Medulla oblongata (tissue), 1 donor: ENCODE measurements at regions not wholly inside any gene's neighbourhood (a gene's known extent, or its start where the extent isn't known, plus 50 kb on each side); places are given as distances from the start of the nearest gene placed in this dataset.
A peak's percentile ranks its signal among the peaks of the same experiment; 100 is the strongest.

Source experiments
- DNase-seq: peaks from one replicate; pipeline ENCODE4 v3.0.0-alpha.2; 2015; ENCODE audit errors: extremely low spot score

- DNase-seq, result no peak
These were observed 163.5 kb upstream of the LMO4 start for GRCh38 chr1:87165177-87165576.

- no peak for DNase-seq
These were observed 161.4 kb upstream of the LMO4 start for GRCh38 chr1:87167157-87167789.

- DNase-seq, result no peak
These were observed 160.7 kb upstream of the LMO4 start for GRCh38 chr1:87167848-87168525.

GRCh38 chr1:87169263-87169910 lies 159.3 kb upstream of the LMO4 start:
- DNase-seq, result peak; percentile 16

GRCh38 chr1:87170157-87170556 lies 158.5 kb upstream of the LMO4 start:
- DNase-seq, result no peak

GRCh38 chr1:87170931-87171598 lies 157.6 kb upstream of the LMO4 start:
- no peak for DNase-seq

GRCh38 chr1:87173231-87173630 lies 155.4 kb upstream of the LMO4 start:
- no peak for DNase-seq

- DNase-seq, result no peak
These were observed 153.9 kb upstream of the LMO4 start for GRCh38 chr1:87174724-87175245.

GRCh38 chr1:87176087-87176486 lies 152.6 kb upstream of the LMO4 start:
- no peak for DNase-seq

GRCh38 chr1:87176514-87176913 lies 152.2 kb upstream of the LMO4 start:
- no peak for DNase-seq

GRCh38 chr1:87178441-87178840 lies 150.2 kb upstream of the LMO4 start:
- no peak for DNase-seq

GRCh38 chr1:87179076-87179810 lies 149.4 kb upstream of the LMO4 start:
- DNase-seq, result no peak

GRCh38 chr1:87179851-87180519 lies 148.7 kb upstream of the LMO4 start:
- no peak for DNase-seq

GRCh38 chr1:87180682-87181081 lies 148.0 kb upstream of the LMO4 start:
- DNase-seq, result no peak

- DNase-seq, result no peak
These were observed 146.1 kb upstream of the LMO4 start for GRCh38 chr1:87182611-87183010.

GRCh38 chr1:87185077-87185476 lies 143.6 kb upstream of the LMO4 start:
- DNase-seq, result no peak

GRCh38 chr1:87186346-87186745 lies 142.3 kb upstream of the LMO4 start:
- DNase-seq, result no peak

GRCh38 chr1:87188640-87189039 lies 140.0 kb upstream of the LMO4 start:
- no peak for DNase-seq

- no peak for DNase-seq
These were observed 138.3 kb upstream of the LMO4 start for GRCh38 chr1:87190402-87190801.

GRCh38 chr1:87191646-87192045 lies 137.0 kb upstream of the LMO4 start:
- no peak for DNase-seq

- no peak for DNase-seq
These were observed 134.4 kb upstream of the LMO4 start for GRCh38 chr1:87194271-87194774.
